ENCODE measurements at regions not wholly inside any gene's neighbourhood (a gene's known extent, or its start where the extent isn't known, plus 50 kb on each side); places are given as distances from the start of the nearest gene placed in this dataset.

- no peak for DNase-seq (ENCODE audit: insufficient read length, low spot score)
- TF ChIP-seq, protein P1, sequence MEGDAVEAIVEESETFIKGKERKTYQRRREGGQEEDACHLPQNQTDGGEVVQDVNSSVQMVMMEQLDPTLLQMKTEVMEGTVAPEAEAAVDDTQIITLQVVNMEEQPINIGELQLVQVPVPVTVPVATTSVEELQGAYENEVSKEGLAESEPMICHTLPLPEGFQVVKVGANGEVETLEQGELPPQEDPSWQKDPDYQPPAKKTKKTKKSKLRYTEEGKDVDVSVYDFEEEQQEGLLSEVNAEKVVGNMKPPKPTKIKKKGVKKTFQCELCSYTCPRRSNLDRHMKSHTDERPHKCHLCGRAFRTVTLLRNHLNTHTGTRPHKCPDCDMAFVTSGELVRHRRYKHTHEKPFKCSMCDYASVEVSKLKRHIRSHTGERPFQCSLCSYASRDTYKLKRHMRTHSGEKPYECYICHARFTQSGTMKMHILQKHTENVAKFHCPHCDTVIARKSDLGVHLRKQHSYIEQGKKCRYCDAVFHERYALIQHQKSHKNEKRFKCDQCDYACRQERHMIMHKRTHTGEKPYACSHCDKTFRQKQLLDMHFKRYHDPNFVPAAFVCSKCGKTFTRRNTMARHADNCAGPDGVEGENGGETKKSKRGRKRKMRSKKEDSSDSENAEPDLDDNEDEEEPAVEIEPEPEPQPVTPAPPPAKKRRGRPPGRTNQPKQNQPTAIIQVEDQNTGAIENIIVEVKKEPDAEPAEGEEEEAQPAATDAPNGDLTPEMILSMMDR (IDR thresholded peaks at IDR 0.05; ENCODE audit: insufficient read depth, missing control alignments) = no peak
- FAIRE-seq = no peak
Observed at GRCh38 chr9:34830068-34830467, 120.1 kb upstream of the CCL21 start.

DNA sequence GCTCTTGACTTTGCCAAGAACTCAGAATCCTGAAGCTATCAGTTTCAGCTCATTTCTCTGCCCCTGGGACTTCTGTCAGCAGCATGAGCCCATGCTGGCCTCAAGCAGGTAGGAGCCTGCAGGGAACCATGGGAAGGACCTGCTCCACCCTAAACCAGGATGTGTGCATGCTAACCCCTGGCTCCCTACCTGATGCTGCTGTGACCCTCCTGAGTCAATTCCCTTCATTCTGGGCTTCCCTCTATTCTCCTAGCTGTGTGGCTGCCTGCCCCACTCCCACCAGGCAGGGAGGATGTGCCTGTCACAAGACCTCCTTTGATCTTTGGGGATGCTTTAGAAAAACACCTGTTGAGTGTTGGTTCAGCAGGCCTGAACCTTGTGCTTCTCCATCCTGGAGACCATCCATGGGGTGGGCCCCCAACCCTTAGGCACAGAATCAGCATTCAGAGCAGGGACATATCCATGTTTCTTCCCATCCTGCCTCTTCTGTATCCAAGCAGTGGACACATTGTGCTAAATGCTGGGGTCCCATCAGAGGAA is 117.1 kb upstream of the CCL21 start:
- no peak for DNase-seq (ENCODE audit: insufficient read length, low spot score)
- TF ChIP-seq, protein P1 (IDR thresholded peaks at IDR 0.05; ENCODE audit: insufficient read depth, missing control alignments) = no peak
- no peak for FAIRE-seq

- TF ChIP-seq, protein P1 (IDR thresholded peaks at IDR 0.05; ENCODE audit: insufficient read depth, missing control alignments) = no peak
- DNase-seq (ENCODE audit: insufficient read length, low spot score) (no peak), FAIRE-seq (no peak)
Observed at GRCh38 chr9:34825775-34826174, 115.8 kb upstream of the CCL21 start.

GRCh38 chr9:34823778-34824177 is 113.8 kb upstream of the CCL21 start:
- TF ChIP-seq, protein P1 (IDR thresholded peaks at IDR 0.05; ENCODE audit: insufficient read depth, missing control alignments) = no peak
- DNase-seq (ENCODE audit: insufficient read length, low spot score) = no peak
- FAIRE-seq = no peak

- DNase-seq (ENCODE audit: insufficient read length, low spot score) (no peak), FAIRE-seq (no peak)
- TF ChIP-seq, protein P1 (IDR thresholded peaks at IDR 0.05; ENCODE audit: insufficient read depth, missing control alignments) = no peak
Observed at GRCh38 chr9:34810187-34810524, 100.2 kb upstream of the CCL21 start.

GRCh38 chr9:34809504-34810186 is 99.7 kb upstream of the CCL21 start:
- FAIRE-seq (no peak), DNase-seq (ENCODE audit: insufficient read length, low spot score) (no peak)
- TF ChIP-seq, protein P1 (IDR thresholded peaks at IDR 0.05; ENCODE audit: insufficient read depth, missing control alignments) = no peak

- FAIRE-seq (no peak), DNase-seq (ENCODE audit: insufficient read length, low spot score) (no peak)
- TF ChIP-seq, protein P1 (IDR thresholded peaks at IDR 0.05; ENCODE audit: insufficient read depth, missing control alignments) = no peak
Observed at GRCh38 chr9:34802916-34803315, 93.0 kb upstream of the CCL21 start.
